Subcutaneous abdominal adipose tissue (tissue), 5 donors: ENCODE measurements at regions not wholly inside any gene's neighbourhood (a gene's known extent, or its start where the extent isn't known, plus 50 kb on each side); places are given as distances from the start of the nearest gene placed in this dataset.
"Not testable (repeated sequence)": the region's sequence is repeated elsewhere in the genome, so short reads cannot be mapped to it uniquely, and the experiment has no call there.

ENCODE experiments used
- H3K27ac ChIP-seq: one replicate; pipeline ENCODE4 v1.7.0; 2013; ENCODE audit warnings: low read depth, mild to moderate bottlenecking, inconsistent platforms, low read length, moderate library complexity
- H3K27me3 ChIP-seq, 5 donors: one replicate each; pipeline ENCODE4 v1.7.0; 2013; ENCODE audit warnings: low read length in 5 of 5, inconsistent platforms in 1 of 5; ENCODE audit not compliant: control insufficient read depth in 5 of 5, insufficient read depth in 4 of 5
- H3K36me3 ChIP-seq, 5 donors: one replicate each; pipeline ENCODE4 v1.7.0; 2013; ENCODE audit warnings: low read length in 5 of 5; ENCODE audit not compliant: control insufficient read depth in 5 of 5, insufficient read depth in 5 of 5
- H3K4me1 ChIP-seq, 5 donors: one replicate each; pipeline ENCODE4 v1.7.0; 2013; ENCODE audit warnings: low read length in 5 of 5, mild to moderate bottlenecking in 3 of 5, moderate library complexity in 1 of 5; ENCODE audit not compliant: control insufficient read depth in 5 of 5, insufficient read depth in 5 of 5
- H3K4me3 ChIP-seq, 5 donors: one replicate each; pipeline ENCODE4 v1.7.0; 2013; ENCODE audit warnings: low read length in 5 of 5, low read depth in 1 of 5
- H3K9ac ChIP-seq, 5 donors: one replicate each; pipeline ENCODE4 v1.7.0; 2013; ENCODE audit warnings: low read length in 5 of 5, mild to moderate bottlenecking in 4 of 5, moderate library complexity in 3 of 5
- H3K9me3 ChIP-seq, 5 donors: one replicate each; pipeline ENCODE4 v1.7.0; 2013; ENCODE audit warnings: low read length in 5 of 5; ENCODE audit not compliant: control insufficient read depth in 5 of 5
- donor health status: healthy.
- donor health status: healthy.
- donor health status: healthy.
- donor health status: healthy.
- donor health status: healthy.

- H3K4me3 ChIP-seq: no peak overlapping the region
- no peaks in the 10 kb centered on the region for H3K27me3 ChIP-seq
- no peak overlapping the region for H3K27ac ChIP-seq
- H3K9ac ChIP-seq: no peak overlapping the region
- peaks cover 0 to 6% (median 0%) of the 10 kb centered on the region in 5 donors for H3K9me3 ChIP-seq
- H3K36me3 ChIP-seq: no peaks in the 10 kb centered on the region
- H3K4me1 ChIP-seq: no peaks in the 10 kb centered on the region
These were observed 202.6 kb upstream of the ALG10B start for GRCh38 chr12:38113991-38114390.

- Histone ChIP-seq H3K36me3 (no peaks in the 10 kb centered on the region), H3K9ac (no peak overlapping the region), H3K4me3 (no peak overlapping the region), H3K4me1 (no peaks in the 10 kb centered on the region), H3K9me3 (peaks cover 0 to 6% (median 0%) of the 10 kb centered on the region in 5 donors), H3K27me3 (no peaks in the 10 kb centered on the region), H3K27ac (no peak overlapping the region)
These were observed 199.6 kb upstream of the ALG10B start for GRCh38 chr12:38116968-38117367.

- Histone ChIP-seq H3K9ac (no peak overlapping the region), H3K4me1 (no peaks in the 10 kb centered on the region), H3K27me3 (no peaks in the 10 kb centered on the region), H3K36me3 (no peaks in the 10 kb centered on the region), H3K27ac (no peak overlapping the region), H3K4me3 (no peak overlapping the region), H3K9me3 (peaks cover 0 to 9% (median 3%) of the 10 kb centered on the region in 5 donors)
These were observed 197.9 kb upstream of the ALG10B start for GRCh38 chr12:38118632-38119031.

GRCh38 chr12:38120438-38120837 lies 196.1 kb upstream of the ALG10B start:
- no peaks in the 10 kb centered on the region for H3K4me1 ChIP-seq
- no peak overlapping the region for H3K27ac ChIP-seq
- H3K36me3 ChIP-seq: no peaks in the 10 kb centered on the region
- H3K9me3 ChIP-seq: peaks cover 0 to 9% (median 6%) of the 10 kb centered on the region in 5 donors
- no peaks in the 10 kb centered on the region for H3K27me3 ChIP-seq
- no peak overlapping the region for H3K9ac ChIP-seq
- H3K4me3 ChIP-seq: no peak overlapping the region

- H3K27ac ChIP-seq, H3K27me3 ChIP-seq, H3K4me3 ChIP-seq, H3K36me3 ChIP-seq, H3K9ac ChIP-seq, H3K4me1 ChIP-seq, H3K9me3 ChIP-seq: not testable (repeated sequence)
These were observed 193.5 kb upstream of the ALG10B start for GRCh38 chr12:38123028-38123427.

- no peaks in the 10 kb centered on the region for H3K4me1 ChIP-seq
- H3K27me3 ChIP-seq: no peaks in the 10 kb centered on the region
- H3K9me3 ChIP-seq: peaks cover 0 to 9% (median 5%) of the 10 kb centered on the region in 5 donors
- no peak overlapping the region for H3K27ac ChIP-seq
- no peaks in the 10 kb centered on the region for H3K36me3 ChIP-seq
- no peak overlapping the region for H3K4me3 ChIP-seq
- no peak overlapping the region for H3K9ac ChIP-seq
These were observed 192.9 kb upstream of the ALG10B start for GRCh38 chr12:38123566-38124246.

GRCh38 chr12:38124247-38125012 lies 192.1 kb upstream of the ALG10B start:
- peaks cover 0 to 9% (median 3%) of the 10 kb centered on the region in 5 donors for H3K9me3 ChIP-seq
- H3K9ac ChIP-seq: no peak overlapping the region
- no peak overlapping the region for H3K4me3 ChIP-seq
- H3K27ac ChIP-seq: no peak overlapping the region
- H3K4me1 ChIP-seq: no peaks in the 10 kb centered on the region
- no peaks in the 10 kb centered on the region for H3K27me3 ChIP-seq
- no peaks in the 10 kb centered on the region for H3K36me3 ChIP-seq

GRCh38 chr12:38132139-38132538 lies 184.4 kb upstream of the ALG10B start:
- no peaks in the 10 kb centered on the region for H3K36me3 ChIP-seq
- H3K9ac ChIP-seq: no peak overlapping the region
- no peaks in the 10 kb centered on the region for H3K9me3 ChIP-seq
- no peak overlapping the region for H3K4me3 ChIP-seq
- H3K4me1 ChIP-seq: no peaks in the 10 kb centered on the region
- peaks cover 0 to 3% (median 2%) of the 10 kb centered on the region in 5 donors for H3K27me3 ChIP-seq
- H3K27ac ChIP-seq: no peak overlapping the region

GRCh38 chr12:38137287-38137686 lies 179.3 kb upstream of the ALG10B start:
- Histone ChIP-seq H3K27ac (no peak overlapping the region), H3K4me3 (no peak overlapping the region), H3K9me3 (no peaks in the 10 kb centered on the region), H3K4me1 (peaks cover 3 to 13% (median 10%) of the 10 kb centered on the region in 5 donors), H3K36me3 (no peaks in the 10 kb centered on the region), H3K9ac (no peak overlapping the region), H3K27me3 (peaks cover 4 to 15% (median 7%) of the 10 kb centered on the region in 5 donors)

- Histone ChIP-seq H3K4me3 (peak overlapping the region in 1 of 5 donors; percentile 63), H3K9ac (no peak overlapping the region), H3K27me3 (peaks cover 4 to 15% (median 7%) of the 10 kb centered on the region in 5 donors), H3K9me3 (no peaks in the 10 kb centered on the region), H3K4me1 (peaks cover 3 to 13% (median 10%) of the 10 kb centered on the region in 5 donors), H3K36me3 (no peaks in the 10 kb centered on the region), H3K27ac (no peak overlapping the region)
These were observed 178.9 kb upstream of the ALG10B start for GRCh38 chr12:38137716-38138115.
